HepG2 (cell line): ENCODE measurements at regions not wholly inside any gene's neighbourhood (a gene's known extent, or its start where the extent isn't known, plus 50 kb on each side); places are given as distances from the start of the nearest gene placed in this dataset.

ENCODE experiments used
- CREM ChIP-seq, 2 experiments: sonication (generic) in 1 of 2; formaldehyde crosslinking in 1 of 2; IDR thresholded peaks; 2 replicates each; pipeline versions ENCODE4 v1.4.0 to v1.6.1; 2016 to 2020; ENCODE audit warnings: antibody characterized with exemption in 1 of 2, mild to moderate bottlenecking in 1 of 2, missing genetic modification reagents in 1 of 2
- FOXA1 ChIP-seq, 2 experiments: fragments of 450-650 bp in 1 of 2; sonication (generic) in 1 of 2; formaldehyde crosslinking in 1 of 2; IDR thresholded peaks; 2 replicates each; pipeline versions ENCODE4 v1.4.0 to v1.6.1; 2016 to 2020; ENCODE audit warnings: missing genetic modification reagents in 1 of 2
- GABPB1 ChIP-seq: IDR thresholded peaks from 2 replicates; pipeline ENCODE4 v1.6.1; 2016; ENCODE audit warnings: mild to moderate bottlenecking, missing genetic modification reagents, moderate library complexity, missing compliant biosample characterization
- MAFG ChIP-seq: sonication (generic); formaldehyde crosslinking; IDR thresholded peaks from 2 replicates; pipeline ENCODE4 v1.5.1; 2020; ENCODE audit warnings: mild to moderate bottlenecking, missing genetic modification reagents
- TF ChIP-seq, protein P1 (sequence below): sonication (generic); formaldehyde crosslinking; IDR thresholded peaks from 2 replicates; pipeline ENCODE4 v1.5.0; 2020; ENCODE audit warnings: mild to moderate bottlenecking, missing genetic modification reagents, moderate library complexity

DNA sequence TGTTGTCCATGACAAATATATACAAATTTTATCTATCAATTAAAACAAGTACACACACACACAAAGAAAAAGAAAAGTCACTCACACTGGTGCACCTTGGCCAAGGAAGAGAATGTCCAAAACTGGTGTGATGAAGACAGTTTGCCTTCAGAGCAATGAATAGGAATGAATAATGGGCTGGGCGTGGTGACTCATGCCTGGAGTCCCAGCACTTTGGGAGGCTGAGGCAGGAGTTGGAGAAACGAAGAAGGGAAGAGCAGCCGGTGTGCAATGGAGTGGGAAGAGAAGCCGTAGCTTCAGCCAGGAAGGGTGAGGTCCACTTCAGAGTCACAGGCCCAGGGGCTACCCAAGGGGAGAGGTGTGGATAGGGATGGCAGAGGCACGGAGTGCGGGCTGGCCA lies 253.6 kb downstream of the CCSER2 start:
- TF ChIP-seq FOXA1 (IDR thresholded peaks at IDR 0.05) (no peak), FOXA1 (CRISPR knock-in tag; IDR thresholded peaks at IDR 0.05) (no peak), CREM (IDR thresholded peaks at IDR 0.05) (no peak), CREM (CRISPR knock-in tag; IDR thresholded peaks at IDR 0.05) (no peak), MAFG (no peak), GABPB1 (CRISPR knock-in tag) (no peak)
- TF ChIP-seq, protein P1, sequence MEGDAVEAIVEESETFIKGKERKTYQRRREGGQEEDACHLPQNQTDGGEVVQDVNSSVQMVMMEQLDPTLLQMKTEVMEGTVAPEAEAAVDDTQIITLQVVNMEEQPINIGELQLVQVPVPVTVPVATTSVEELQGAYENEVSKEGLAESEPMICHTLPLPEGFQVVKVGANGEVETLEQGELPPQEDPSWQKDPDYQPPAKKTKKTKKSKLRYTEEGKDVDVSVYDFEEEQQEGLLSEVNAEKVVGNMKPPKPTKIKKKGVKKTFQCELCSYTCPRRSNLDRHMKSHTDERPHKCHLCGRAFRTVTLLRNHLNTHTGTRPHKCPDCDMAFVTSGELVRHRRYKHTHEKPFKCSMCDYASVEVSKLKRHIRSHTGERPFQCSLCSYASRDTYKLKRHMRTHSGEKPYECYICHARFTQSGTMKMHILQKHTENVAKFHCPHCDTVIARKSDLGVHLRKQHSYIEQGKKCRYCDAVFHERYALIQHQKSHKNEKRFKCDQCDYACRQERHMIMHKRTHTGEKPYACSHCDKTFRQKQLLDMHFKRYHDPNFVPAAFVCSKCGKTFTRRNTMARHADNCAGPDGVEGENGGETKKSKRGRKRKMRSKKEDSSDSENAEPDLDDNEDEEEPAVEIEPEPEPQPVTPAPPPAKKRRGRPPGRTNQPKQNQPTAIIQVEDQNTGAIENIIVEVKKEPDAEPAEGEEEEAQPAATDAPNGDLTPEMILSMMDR, result no peak
